GM15510 (cell line): ENCODE measurements at regions not wholly inside any gene's neighbourhood (a gene's known extent, or its start where the extent isn't known, plus 50 kb on each side); places are given as distances from the start of the nearest gene placed in this dataset.

ENCODE experiments used
- POLR2A ChIP-seq: IDR thresholded peaks from 3 replicates; pipeline ENCODE4 v1.6.1; 2011; ENCODE audit warnings: borderline replicate concordance; ENCODE audit not compliant: insufficient read length; ENCODE audit errors: extremely low read depth

- no peak for TF ChIP-seq POLR2A
Observed at GRCh38 chr3:177647341-177647740, 450.1 kb upstream of the TBL1XR1 start.

- no peak for TF ChIP-seq POLR2A
Observed at GRCh38 chr3:177647876-177648275, 450.6 kb upstream of the TBL1XR1 start.

- no peak for TF ChIP-seq POLR2A
Observed at GRCh38 chr3:177652556-177653291, 455.4 kb upstream of the TBL1XR1 start.

DNA sequence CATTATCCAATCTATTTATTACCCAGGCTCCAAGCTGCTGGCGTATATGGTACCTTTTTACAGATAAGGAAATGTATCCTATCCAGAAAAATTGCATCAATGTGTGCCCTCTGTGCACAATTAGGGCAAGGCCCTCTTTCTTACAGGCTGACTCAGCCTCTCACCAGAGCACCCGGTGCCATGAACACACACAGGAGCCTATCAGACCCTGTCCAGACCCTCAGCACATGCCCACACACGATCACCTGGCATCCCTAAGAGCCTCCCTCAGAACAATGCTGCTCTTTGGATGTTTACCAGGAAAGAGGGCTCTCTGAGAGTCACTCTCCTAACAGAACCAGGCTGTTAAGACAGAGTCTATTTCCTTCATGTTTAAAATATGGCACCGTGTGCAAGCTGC lies 460.0 kb upstream of the TBL1XR1 start:
- no peak for TF ChIP-seq POLR2A

DNA sequence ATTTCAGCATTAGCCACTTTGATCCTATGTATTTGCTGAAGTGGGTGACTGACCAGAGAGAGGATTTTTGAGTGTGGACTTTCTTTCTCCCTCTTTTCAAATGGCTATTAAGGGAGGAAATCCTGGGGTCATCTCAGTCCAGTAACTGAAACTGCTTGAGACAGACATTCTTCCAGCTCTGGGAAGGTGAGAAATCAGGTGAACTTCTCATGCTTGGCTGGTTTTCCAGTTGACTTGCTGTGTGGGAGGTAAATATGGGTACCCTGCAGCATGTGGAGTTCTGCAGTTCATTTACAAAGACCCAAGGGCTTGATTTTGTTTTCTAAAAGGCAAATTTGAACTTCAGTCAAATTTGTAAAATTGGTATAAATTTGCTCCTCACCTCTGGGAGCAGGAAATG lies 461.1 kb upstream of the TBL1XR1 start:
- no peak for TF ChIP-seq POLR2A

GRCh38 chr3:177665122-177665808 lies 468.0 kb upstream of the TBL1XR1 start:
- no peak for TF ChIP-seq POLR2A

- no peak for TF ChIP-seq POLR2A
Observed at GRCh38 chr3:177672252-177672911, 475.1 kb upstream of the TBL1XR1 start.

DNA sequence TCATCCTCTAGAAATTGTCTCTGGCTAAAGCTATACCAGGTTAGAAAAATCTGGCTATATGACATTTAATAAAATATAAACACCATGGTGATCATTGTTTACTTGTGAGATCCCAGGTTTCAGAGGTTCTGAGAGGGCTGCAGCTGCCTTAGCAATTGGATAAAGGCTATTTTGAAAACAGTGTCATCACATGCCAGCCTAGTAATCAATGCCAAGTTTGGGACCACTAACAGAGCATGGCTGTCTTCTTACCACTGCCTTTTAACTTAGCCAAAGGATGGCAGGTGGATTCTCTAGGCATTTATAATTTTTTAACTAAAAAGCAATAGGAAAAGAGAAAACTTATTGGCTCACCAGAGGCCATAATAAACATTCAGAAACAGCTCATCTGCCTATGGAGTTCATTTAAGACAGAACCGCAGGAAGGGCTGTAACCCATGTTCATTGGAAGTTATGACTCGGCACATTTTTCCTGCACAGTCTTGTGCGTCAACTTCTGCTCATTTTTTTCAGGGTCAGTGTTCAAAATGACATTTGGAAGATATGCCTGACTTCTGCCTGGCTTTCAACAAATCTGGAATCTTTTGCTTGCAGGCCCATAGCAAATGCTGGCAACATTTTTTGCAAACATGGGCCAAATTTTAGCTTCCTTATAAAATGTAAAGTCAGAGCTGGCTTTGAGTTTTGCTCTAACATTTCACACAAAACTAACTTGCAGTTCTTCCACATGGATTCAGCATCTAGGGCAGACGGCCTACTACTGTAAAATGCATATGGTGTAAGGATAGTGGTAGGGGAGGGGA lies 476.0 kb upstream of the TBL1XR1 start:
- no peak for TF ChIP-seq POLR2A

GRCh38 chr3:177674186-177674585 lies 476.9 kb upstream of the TBL1XR1 start:
- no peak for TF ChIP-seq POLR2A

DNA sequence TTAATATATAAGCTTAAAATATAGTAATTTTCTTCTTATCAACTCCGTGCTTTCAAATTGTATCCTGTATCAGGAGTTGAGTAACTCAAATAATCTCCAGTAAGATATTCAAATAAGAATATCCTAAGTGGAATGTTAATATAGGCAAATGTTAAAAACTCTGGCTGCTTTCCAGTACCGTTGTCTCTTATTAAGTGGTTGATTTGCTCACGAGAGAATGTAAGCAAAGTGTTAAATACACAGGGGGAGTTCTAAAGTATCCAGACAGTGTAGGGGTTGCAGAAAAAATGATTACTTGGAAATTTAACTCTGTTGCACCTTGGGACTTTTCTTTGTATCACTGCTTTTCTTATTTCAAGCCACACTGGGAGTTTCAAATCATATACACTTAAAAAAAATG lies 478.9 kb upstream of the TBL1XR1 start:
- TF ChIP-seq POLR2A, result no peak

GRCh38 chr3:177676947-177677587 lies 479.8 kb upstream of the TBL1XR1 start:
- TF ChIP-seq POLR2A, result no peak

GRCh38 chr3:177679568-177680471 lies 482.5 kb upstream of the TBL1XR1 start:
- TF ChIP-seq POLR2A, result no peak

- no peak for TF ChIP-seq POLR2A
Observed at GRCh38 chr3:177680472-177680821, 483.2 kb upstream of the TBL1XR1 start.
